Transverse colon (tissue), 3 donors: ENCODE measurements at regions not wholly inside any gene's neighbourhood (a gene's known extent, or its start where the extent isn't known, plus 50 kb on each side); places are given as distances from the start of the nearest gene placed in this dataset.

Source experiments
- POLR2A ChIP-seq: fragments of 450-650 bp; IDR thresholded peaks from one replicate; pipeline ENCODE4 v1.6.1; 2016; ENCODE audit warnings: antibody characterized with exemption, mild to moderate bottlenecking, moderate library complexity
- TF ChIP-seq, protein P1 (sequence below), 5 experiments: fragments of 200-600 bp in 3 of 5; fragments of 450-650 bp in 2 of 5; sonication (generic) in 3 of 5; IDR thresholded peaks; 1 replicate in 2 of 5; 2 replicates in 3 of 5; pipeline ENCODE4 v1.5.1; 2016 to 2017; ENCODE audit warnings: antibody characterized with exemption in 5 of 5, inconsistent platforms in 3 of 5, mild to moderate bottlenecking in 2 of 5, moderate library complexity in 1 of 5

GRCh38 chr4:180314972-180315371 lies 1928.2 kb upstream of the TENM3 start:
- TF ChIP-seq, protein P1, sequence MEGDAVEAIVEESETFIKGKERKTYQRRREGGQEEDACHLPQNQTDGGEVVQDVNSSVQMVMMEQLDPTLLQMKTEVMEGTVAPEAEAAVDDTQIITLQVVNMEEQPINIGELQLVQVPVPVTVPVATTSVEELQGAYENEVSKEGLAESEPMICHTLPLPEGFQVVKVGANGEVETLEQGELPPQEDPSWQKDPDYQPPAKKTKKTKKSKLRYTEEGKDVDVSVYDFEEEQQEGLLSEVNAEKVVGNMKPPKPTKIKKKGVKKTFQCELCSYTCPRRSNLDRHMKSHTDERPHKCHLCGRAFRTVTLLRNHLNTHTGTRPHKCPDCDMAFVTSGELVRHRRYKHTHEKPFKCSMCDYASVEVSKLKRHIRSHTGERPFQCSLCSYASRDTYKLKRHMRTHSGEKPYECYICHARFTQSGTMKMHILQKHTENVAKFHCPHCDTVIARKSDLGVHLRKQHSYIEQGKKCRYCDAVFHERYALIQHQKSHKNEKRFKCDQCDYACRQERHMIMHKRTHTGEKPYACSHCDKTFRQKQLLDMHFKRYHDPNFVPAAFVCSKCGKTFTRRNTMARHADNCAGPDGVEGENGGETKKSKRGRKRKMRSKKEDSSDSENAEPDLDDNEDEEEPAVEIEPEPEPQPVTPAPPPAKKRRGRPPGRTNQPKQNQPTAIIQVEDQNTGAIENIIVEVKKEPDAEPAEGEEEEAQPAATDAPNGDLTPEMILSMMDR (IDR thresholded peaks at IDR 0.05) = no peak
- TF ChIP-seq POLR2A = no peak
